K562 (cell line): ENCODE measurements at regions not wholly inside any gene's neighbourhood (a gene's known extent, or its start where the extent isn't known, plus 50 kb on each side); places are given as distances from the start of the nearest gene placed in this dataset.

Experiments
- ATAC-seq: fragments of 200-7000 bp; cut with Tn5 transposase; 3 replicates; pipeline ENCODE4 v1.9.1; 2020; ENCODE audit warnings: moderate library complexity
- BruUV-seq: library from RNA; stranded (reverse); fragments of 400-500 nt; replicated peaks from 2 replicates; lab custom pipeline; 2021; lab: Mats Ljungman, UMichigan
- CTCF ChIA-PET: fragments of 300-600 bp; formaldehyde crosslinking; extraction: SDS; loops from one replicate; lab custom pipeline; 2021; ENCODE audit warnings: low intra/inter-chr PET ratio; lab: Yijun Ruan, JAX
- POLR2A ChIA-PET: fragments of 300-600, 350-650 bp; sonication (Branson Sonifier 250); formaldehyde crosslinking; extraction: SDS; loops from one replicate; lab custom pipeline; 2021; ENCODE audit warnings: antibody characterized with exemption, inconsistent platforms; lab: Yijun Ruan, JAX
- DNase-seq, 4 experiments: peaks; one replicate each; pipeline versions ENCODE4 v3.0.0 to v3.0.0-alpha.2; 2011 to 2018; ENCODE audit warnings: low spot score in 3 of 4, mixed read lengths in 3 of 4; ENCODE audit errors: extremely low read depth in 1 of 4
- FAIRE-seq: peaks from 2 replicates; lab custom pipeline; 2011; peaks lifted over from hg19 to GRCh38; lab: Jason Lieb, UNC
- H2AFZ ChIP-seq: 2 replicates; pipeline ENCODE4 v1.6.0; 2011; ENCODE audit warnings: low read depth, low read length, control low read depth, inconsistent platforms
- H3K27ac ChIP-seq: fragments of 200-600 bp; 3 replicates; pipeline ENCODE4 v1.8.0; 2011; ENCODE audit warnings: low read depth, mild to moderate bottlenecking, control low read depth, inconsistent platforms, low read length, moderate library complexity, mixed read lengths; ENCODE audit errors: extremely low read depth
- H3K27me3 ChIP-seq, 2 experiments: fragments of 300-600 bp in 1 of 2; 2 replicates in 1 of 2; 3 replicates in 1 of 2; pipeline versions ENCODE4 v1.6.0 to v1.8.0; 2011; ENCODE audit warnings: inconsistent platforms in 2 of 2, low read length in 2 of 2, mild to moderate bottlenecking in 1 of 2, mixed read lengths in 1 of 2, moderate library complexity in 1 of 2; ENCODE audit not compliant: control insufficient read depth in 2 of 2, insufficient read depth in 2 of 2
- H3K36me3 ChIP-seq: fragments of 300-600 bp; 3 replicates; pipeline ENCODE4 v1.8.0; 2011; ENCODE audit warnings: mild to moderate bottlenecking, low read length, inconsistent platforms; ENCODE audit not compliant: control insufficient read depth, insufficient read depth
- H3K4me1 ChIP-seq, 2 experiments: fragments of 200-600 bp in 1 of 2; replicated peaks in 1 of 2; 2 replicates in 1 of 2; 3 replicates in 1 of 2; pipeline versions ENCODE4 v1.5.1 to v1.8.0; 2011; ENCODE audit warnings: inconsistent platforms in 2 of 2, low read length in 2 of 2, mild to moderate bottlenecking in 1 of 2, mixed read lengths in 1 of 2, moderate library complexity in 1 of 2; ENCODE audit not compliant: control insufficient read depth in 2 of 2, insufficient read depth in 2 of 2
- H3K4me2 ChIP-seq: 2 replicates; pipeline ENCODE4 v1.6.1; 2011; ENCODE audit warnings: low read length, control low read depth, inconsistent platforms, mixed read lengths; ENCODE audit not compliant: insufficient read depth
- H3K4me3 ChIP-seq: fragments of 200-600 bp; sonication (generic), shearing (Covaris generic); 2 replicates; pipeline ENCODE4 v1.5.1; 2016; ENCODE audit warnings: control low read depth, inconsistent platforms
- H3K79me2 ChIP-seq: fragments of 200-600 bp; 3 replicates; pipeline ENCODE4 v1.8.0; 2011; ENCODE audit warnings: low read length, inconsistent platforms; ENCODE audit not compliant: control insufficient read depth, insufficient read depth
- H3K9ac ChIP-seq, 2 experiments: 2 replicates each; pipeline versions ENCODE4 v1.6.0 to v1.6.1; 2011; ENCODE audit warnings: low read depth in 2 of 2, low read length in 2 of 2, control low read depth in 1 of 2, inconsistent platforms in 1 of 2, mild to moderate bottlenecking in 1 of 2, mixed read lengths in 1 of 2; ENCODE audit not compliant: insufficient read depth in 1 of 2
- H3K9me1 ChIP-seq: one replicate; pipeline ENCODE4 v1.6.0; 2011; ENCODE audit warnings: inconsistent platforms, mild to moderate bottlenecking, low read length, moderate library complexity; ENCODE audit not compliant: control insufficient read depth, insufficient read depth
- H3K9me3 ChIP-seq: replicated peaks from 2 replicates; pipeline ENCODE4 v1.5.1; 2011; ENCODE audit warnings: low read depth, low read length, inconsistent platforms; ENCODE audit not compliant: control insufficient read depth, insufficient read depth
- H4K20me1 ChIP-seq: replicated peaks from 2 replicates; pipeline ENCODE4 v1.6.1; 2011; ENCODE audit warnings: low read length, inconsistent platforms, mixed read lengths; ENCODE audit not compliant: control insufficient read depth, insufficient read depth
- ATF3 ChIP-seq, 2 experiments: fragments of 450-650 bp in 1 of 2; sonication (generic) in 1 of 2; formaldehyde crosslinking in 1 of 2; IDR thresholded peaks in 1 of 2; conservative IDR thresholded peaks in 1 of 2; 2 replicates each; pipeline versions ENCODE4 v1.6.1 to v1.8.1; 2016 to 2023; ENCODE audit warnings: mild to moderate bottlenecking in 2 of 2, moderate library complexity in 2 of 2, inconsistent platforms in 1 of 2, missing genetic modification reagents in 1 of 2
- BRCA1 ChIP-seq, 2 experiments: fragments of 450-650 bp in 1 of 2; sonication (generic) in 1 of 2; formaldehyde crosslinking in 1 of 2; IDR thresholded peaks; 2 replicates each; pipeline versions ENCODE4 v1.5.0 to v1.6.1; 2017 to 2020; ENCODE audit warnings: mild to moderate bottlenecking in 1 of 2, missing genetic modification reagents in 1 of 2
- CC2D1A ChIP-seq: fragments of 450-650 bp; IDR thresholded peaks from 2 replicates; pipeline ENCODE4 v1.6.1; 2017; ENCODE audit warnings: mild to moderate bottlenecking
- CHD1 ChIP-seq: fragments of 200-600 bp; sonication (generic); IDR thresholded peaks from one replicate; pipeline ENCODE4 v1.6.1; 2012; ENCODE audit warnings: mild to moderate bottlenecking, moderate library complexity, low read length, inconsistent platforms
- DLX4 ChIP-seq: fragments of 250-450 bp; sonication (Bioruptor Pico); IDR thresholded peaks from 2 replicates; pipeline ENCODE4 v1.6.1; 2021; ENCODE audit warnings: mild to moderate bottlenecking
- ILF3 ChIP-seq: fragments of 450-650 bp; IDR thresholded peaks from 2 replicates; pipeline ENCODE4 v1.6.1; 2018; ENCODE audit warnings: antibody characterized with exemption, mild to moderate bottlenecking, moderate library complexity, borderline replicate concordance
- KLF16 ChIP-seq: IDR thresholded peaks from 2 replicates; pipeline ENCODE4 v1.6.1; 2016; ENCODE audit warnings: antibody characterized with exemption
- SMARCA4 ChIP-seq: fragments of 450-650 bp; IDR thresholded peaks from 2 replicates; pipeline ENCODE4 v1.6.1; 2016
- TAF7 ChIP-seq: fragments of 450-650 bp; IDR thresholded peaks from 2 replicates; pipeline ENCODE4 v1.6.1; 2016; ENCODE audit warnings: missing genetic modification characterization, missing compliant biosample characterization
- TRIM28 ChIP-seq: fragments of 450-650 bp; IDR thresholded peaks from 2 replicates; pipeline ENCODE4 v1.6.1; 2017
- ZFPM2 ChIP-seq: fragments of 250-450 bp; sonication (Bioruptor Pico); IDR thresholded peaks from 2 replicates; pipeline ENCODE4 v1.5.1; 2022; ENCODE audit warnings: mild to moderate bottlenecking
- ZNF217 ChIP-seq: sonication (generic); formaldehyde crosslinking; IDR thresholded peaks from 2 replicates; pipeline ENCODE4 v1.8.0; 2022; ENCODE audit warnings: mild to moderate bottlenecking, missing genetic modification reagents
- ZNF561 ChIP-seq: fragments of 450-650 bp; formaldehyde crosslinking; conservative IDR thresholded peaks from 2 replicates; pipeline ENCODE4 v1.4.0; 2020; ENCODE audit warnings: mild to moderate bottlenecking, moderate library complexity
- ZNF780A ChIP-seq: fragments of 250-450 bp; sonication (Bioruptor Pico); IDR thresholded peaks from 2 replicates; pipeline ENCODE4 v1.5.0; 2021; ENCODE audit warnings: mild to moderate bottlenecking
- WGBS: fragments of 100-300 bp; shearing (Covaris generic); methylation state at CpG from one replicate; pipeline ENCODE4 v1.1.6; 2016; ENCODE audit warnings: low coverage, mixed read lengths; ENCODE audit not compliant: insufficient coverage; ENCODE audit errors: missing lambda C conversion rate; 5-methylcytosine and 5-hydroxymethylcytosine counted together
- in situ Hi-C: fragments of 300-500 bp; cut with MboI; formaldehyde crosslinking; loops from 4 replicates; pipeline ENCODE4 v1.15.0; 2018; ENCODE audit warnings: inconsistent platforms, mixed read lengths
- intact Hi-C: fragments of 100-400 bp; cut with micrococcal nuclease; formaldehyde crosslinking; loops from 2 replicates; pipeline ENCODE4 v1.14.2; 2022

GRCh38 chr3:34858067-34858660, 781.2 kb upstream of the ARPP21 start:
- WGBS = 0% methylated on average over 3 of the region's 3 CpGs
- FAIRE-seq (no peak), ATAC-seq (no peak), DNase-seq (no peak)
- no peak overlapping the region for H2AFZ ChIP-seq
- BruUV-seq = no TSS peak
- no peaks in the 10 kb centered on the region for H3K4me1 ChIP-seq
- CTCF ChIA-PET = no interaction called here
- no peak overlapping the region for H3K9ac ChIP-seq
- POLR2A ChIA-PET = no interaction called here
- intact Hi-C loops = no loop called here
- TF ChIP-seq ZFPM2 (CRISPR knock-in tag) (no peak), TAF7 (tag) (no peak), ZNF780A (CRISPR knock-in tag) (no peak), TRIM28 (no peak), SMARCA4 (no peak)
- no peak overlapping the region for H3K27ac ChIP-seq
- no peaks in the 10 kb centered on the region for H3K79me2 ChIP-seq
- no peaks in the 10 kb centered on the region for H3K27me3 ChIP-seq
- in situ Hi-C loops = no loop called here
- no peaks in the 10 kb centered on the region for H3K36me3 ChIP-seq
- H3K4me3 ChIP-seq = no peak overlapping the region
- no peaks in the 10 kb centered on the region for H3K9me1 ChIP-seq
- no peak overlapping the region for H3K4me2 ChIP-seq
- H4K20me1 ChIP-seq = no peaks in the 10 kb centered on the region
- no peaks in the 10 kb centered on the region for H3K9me3 ChIP-seq

- 0% methylated on average over 1 of the region's 1 CpG for WGBS
- FAIRE-seq = no peak
- Histone ChIP-seq H3K27ac (no peak overlapping the region), H3K4me2 (no peak overlapping the region), H3K9ac (no peak overlapping the region), H3K9me3 (no peaks in the 10 kb centered on the region), H3K4me3 (no peak overlapping the region), H3K36me3 (no peaks in the 10 kb centered on the region), H3K4me1 (no peaks in the 10 kb centered on the region), H4K20me1 (no peaks in the 10 kb centered on the region), H3K79me2 (no peaks in the 10 kb centered on the region), H3K27me3 (no peaks in the 10 kb centered on the region), H2AFZ (no peak overlapping the region), H3K9me1 (no peaks in the 10 kb centered on the region)
- no peak for DNase-seq
- CTCF ChIA-PET = no interaction called here
- in situ Hi-C loops = no loop called here
- BruUV-seq = no TSS peak
- intact Hi-C loops = no loop called here
- TF ChIP-seq ILF3 (no peak), ATF3 (IDR thresholded peaks at IDR 0.05) (no peak), ATF3 (CRISPR knock-in tag; conservative IDR thresholded peaks at IDR 0.05) (no peak), ZNF561 (CRISPR knock-in tag) (no peak), BRCA1 (IDR thresholded peaks at IDR 0.05) (no peak), BRCA1 (CRISPR knock-in tag; IDR thresholded peaks at IDR 0.05) (no peak), CC2D1A (no peak), CHD1 (no peak), ZNF217 (CRISPR knock-in tag) (no peak), KLF16 (no peak), DLX4 (CRISPR knock-in tag) (no peak)
- ATAC-seq = no peak
- POLR2A ChIA-PET = no interaction called here
Measured at GRCh38 chr3:34859746-34860145, 779.6 kb upstream of the ARPP21 start.
